HG03025 (cell line): ENCODE measurements at regions not wholly inside any gene's neighbourhood (a gene's known extent, or its start where the extent isn't known, plus 50 kb on each side); places are given as distances from the start of the nearest gene placed in this dataset.

Experiments used
- ATAC-seq: cut with Tn5 transposase; IDR thresholded peaks from one replicate; pipeline ENCODE4 v1.9.1; 2021; ENCODE audit warnings: mild to moderate bottlenecking, moderate library complexity; ENCODE audit not compliant: unreplicated experiment, low FRiP score

- ATAC-seq: no peak
Measured at GRCh38 chr5:167710444-167711073, 580.9 kb upstream of the WWC1 start.

- no peak for ATAC-seq
Measured at GRCh38 chr5:167712986-167713585, 578.4 kb upstream of the WWC1 start.

GRCh38 chr5:167713896-167714295 is 577.5 kb upstream of the WWC1 start:
- ATAC-seq: no peak

- no peak for ATAC-seq
Measured at GRCh38 chr5:167716126-167716775, 575.2 kb upstream of the WWC1 start.

GRCh38 chr5:167720259-167720658 is 571.2 kb upstream of the WWC1 start:
- ATAC-seq: no peak

GRCh38 chr5:167720676-167721260 is 570.7 kb upstream of the WWC1 start:
- ATAC-seq: no peak

GRCh38 chr5:167721926-167722440 is 569.5 kb upstream of the WWC1 start:
- ATAC-seq: no peak

- peak; percentile 98 for ATAC-seq
Measured at GRCh38 chr5:167723254-167723871, 568.1 kb upstream of the WWC1 start.

- no peak for ATAC-seq
Measured at GRCh38 chr5:167725264-167725663, 566.2 kb upstream of the WWC1 start.

GRCh38 chr5:167725741-167726140 is 565.7 kb upstream of the WWC1 start:
- ATAC-seq: no peak

GRCh38 chr5:167726642-167727041 is 564.8 kb upstream of the WWC1 start:
- ATAC-seq: no peak

- ATAC-seq: no peak
Measured at GRCh38 chr5:167730121-167730520, 561.3 kb upstream of the WWC1 start.

GRCh38 chr5:167730656-167731055 is 560.8 kb upstream of the WWC1 start:
- no peak for ATAC-seq

GRCh38 chr5:167731951-167732350 is 559.5 kb upstream of the WWC1 start:
- no peak for ATAC-seq

- no peak for ATAC-seq
Measured at GRCh38 chr5:167732499-167732898, 558.9 kb upstream of the WWC1 start.

- ATAC-seq: no peak
Measured at GRCh38 chr5:167736992-167737391, 554.5 kb upstream of the WWC1 start.

GRCh38 chr5:167743695-167744464 is 547.6 kb upstream of the WWC1 start:
- no peak for ATAC-seq

- ATAC-seq: no peak
Measured at GRCh38 chr5:167745868-167746267, 545.6 kb upstream of the WWC1 start.

- ATAC-seq: no peak
Measured at GRCh38 chr5:167750586-167750985, 540.9 kb upstream of the WWC1 start.

GRCh38 chr5:167752936-167753335 is 538.5 kb upstream of the WWC1 start:
- ATAC-seq: no peak
